GM23338 (cell line): ENCODE measurements at regions not wholly inside any gene's neighbourhood (a gene's known extent, or its start where the extent isn't known, plus 50 kb on each side); places are given as distances from the start of the nearest gene placed in this dataset.

Experiments
- ATAC-seq: fragments of 200-7000 bp; cut with Tn5 transposase; 3 replicates; pipeline ENCODE4 v1.9.1; 2020
- DNase-seq: peaks from one replicate; pipeline ENCODE4 v3.0.0-alpha.2; 2015; ENCODE audit warnings: low spot score
- H2AFZ ChIP-seq: fragments of 200-600 bp; sonication (generic); 2 replicates; pipeline ENCODE4 v1.8.0; 2016; ENCODE audit warnings: antibody characterized with exemption, mild to moderate bottlenecking, moderate library complexity
- H3F3A ChIP-seq: fragments of 200-600 bp; sonication (generic); replicated peaks from 2 replicates; pipeline ENCODE4 v1.8.0; 2017; ENCODE audit warnings: antibody characterized with exemption, mixed run types, low read depth
- H3K27ac ChIP-seq: fragments of 200-600 bp; sonication (generic); 2 replicates; pipeline ENCODE4 v1.6.1; 2016; ENCODE audit warnings: low read depth
- H3K27me3 ChIP-seq: fragments of 200-600 bp; sonication (generic); 2 replicates; pipeline ENCODE4 v1.8.0; 2016; ENCODE audit warnings: mild to moderate bottlenecking, mixed run types, moderate library complexity; ENCODE audit not compliant: insufficient read depth
- H3K36me3 ChIP-seq: fragments of 200-600 bp; sonication (generic); 2 replicates; pipeline ENCODE4 v1.8.0; 2016; ENCODE audit warnings: mild to moderate bottlenecking; ENCODE audit not compliant: insufficient read depth
- H3K4me1 ChIP-seq: fragments of 200-600 bp; sonication (generic); 2 replicates; pipeline ENCODE4 v1.8.0; 2016; ENCODE audit warnings: mild to moderate bottlenecking, moderate library complexity; ENCODE audit not compliant: insufficient read depth
- H3K4me2 ChIP-seq: fragments of 200-600 bp; sonication (generic); 2 replicates; pipeline ENCODE4 v1.7.1; 2017; ENCODE audit warnings: mixed run types
- H3K4me3 ChIP-seq: fragments of 200-600 bp; sonication (generic); 2 replicates; pipeline ENCODE4 v1.6.1; 2016; ENCODE audit warnings: mixed run types
- H3K79me2 ChIP-seq: fragments of 200-600 bp; sonication (generic); replicated peaks from 2 replicates; pipeline ENCODE4 v1.8.0; 2017; ENCODE audit warnings: mild to moderate bottlenecking; ENCODE audit not compliant: insufficient read depth
- H3K9me2 ChIP-seq: fragments of 200-600 bp; sonication (generic); 2 replicates; pipeline ENCODE4 v1.8.0; 2017; ENCODE audit not compliant: insufficient read depth
- H4K20me1 ChIP-seq: fragments of 200-600 bp; sonication (generic); replicated peaks from 2 replicates; pipeline ENCODE4 v1.8.0; 2017; ENCODE audit warnings: mild to moderate bottlenecking; ENCODE audit not compliant: insufficient read depth
- H3K27ac Mint-ChIP-seq: 2 replicates; pipeline ENCODE4 v1.8.0; 2020; ENCODE audit warnings: inconsistent platforms, mild to moderate bottlenecking, moderate library complexity, mixed read lengths
- H3K27me3 Mint-ChIP-seq: 3 replicates; pipeline ENCODE4 v1.8.0; 2022; ENCODE audit warnings: low read depth, mild to moderate bottlenecking, moderate library complexity, mixed read lengths, inconsistent platforms; ENCODE audit not compliant: insufficient read depth, poor library complexity
- H3K36me3 Mint-ChIP-seq: 3 replicates; pipeline ENCODE4 v1.8.0; 2021; ENCODE audit warnings: low read depth, mild to moderate bottlenecking, inconsistent platforms, moderate library complexity, mixed read lengths
- H3K4me1 Mint-ChIP-seq: 3 replicates; pipeline ENCODE4 v1.8.0; 2020; ENCODE audit warnings: mild to moderate bottlenecking, inconsistent platforms, mixed read lengths
- H3K4me3 Mint-ChIP-seq: 3 replicates; pipeline ENCODE4 v1.8.0; 2021; ENCODE audit warnings: moderate library complexity, mild to moderate bottlenecking, inconsistent platforms, mixed read lengths
- H3K9me3 Mint-ChIP-seq: 3 replicates; pipeline ENCODE4 v1.8.0; 2020; ENCODE audit warnings: moderate library complexity, mild to moderate bottlenecking, inconsistent platforms, mixed read lengths
- EZH2 ChIP-seq: fragments of 200-600 bp; sonication (generic); IDR thresholded peaks from one replicate; pipeline ENCODE4 v1.8.0; 2017; ENCODE audit warnings: antibody characterized with exemption, mild to moderate bottlenecking, low read depth; ENCODE audit not compliant: unreplicated experiment
- JUNB ChIP-seq: IDR thresholded peaks from one replicate; pipeline ENCODE4 v1.6.1; 2016; ENCODE audit warnings: antibody characterized with exemption; ENCODE audit not compliant: unreplicated experiment
- TF ChIP-seq, protein P1 (sequence below), 2 experiments: fragments of 200-600 bp in 1 of 2; sonication (generic) in 1 of 2; conservative IDR thresholded peaks; 2 replicates each; pipeline versions ENCODE4 v1.5.1 to v1.6.1; 2016 to 2017; ENCODE audit warnings: antibody characterized with exemption in 2 of 2, low read depth in 2 of 2, mild to moderate bottlenecking in 2 of 2, moderate library complexity in 1 of 2
- TF ChIP-seq, protein P2 (sequence below): IDR thresholded peaks from one replicate; pipeline ENCODE4 v1.6.1; 2018; ENCODE audit warnings: antibody characterized with exemption; ENCODE audit not compliant: unreplicated experiment

- no peak overlapping the region for H3K27ac ChIP-seq
- H3F3A ChIP-seq = no peaks in the 10 kb centered on the region
- H3K36me3 ChIP-seq = no peaks in the 10 kb centered on the region
- no peaks in the 10 kb centered on the region for H3K9me2 ChIP-seq
- DNase-seq (no peak), ATAC-seq (no peak)
- H3K4me1 ChIP-seq = 0 out of 2 replicates have a peak, but pooled peaks cover 7% of the 10 kb centered on the region
- no peak overlapping the region for H3K4me3 Mint-ChIP-seq
- no peak overlapping the region for H3K27ac Mint-ChIP-seq
- H3K27me3 Mint-ChIP-seq = peaks cover 3% of the 10 kb centered on the region
- H3K9me3 Mint-ChIP-seq = no peaks in the 10 kb centered on the region; the same call in 2 of the 3 replicates
- H3K4me1 Mint-ChIP-seq = peaks cover 21% of the 10 kb centered on the region
- H3K79me2 ChIP-seq = no peaks in the 10 kb centered on the region
- H3K4me3 ChIP-seq = no peak overlapping the region
- no peaks in the 10 kb centered on the region for H4K20me1 ChIP-seq
- no peak overlapping the region for H3K4me2 ChIP-seq
- H2AFZ ChIP-seq = no peak overlapping the region
- H3K27me3 ChIP-seq = no peaks in the 10 kb centered on the region
- H3K36me3 Mint-ChIP-seq = no peaks in the 10 kb centered on the region
- no peak for TF ChIP-seq EZH2
Measured at GRCh38 chr15:69525543-69525942, 72.9 kb downstream of the RPLP1 start.

DNA sequence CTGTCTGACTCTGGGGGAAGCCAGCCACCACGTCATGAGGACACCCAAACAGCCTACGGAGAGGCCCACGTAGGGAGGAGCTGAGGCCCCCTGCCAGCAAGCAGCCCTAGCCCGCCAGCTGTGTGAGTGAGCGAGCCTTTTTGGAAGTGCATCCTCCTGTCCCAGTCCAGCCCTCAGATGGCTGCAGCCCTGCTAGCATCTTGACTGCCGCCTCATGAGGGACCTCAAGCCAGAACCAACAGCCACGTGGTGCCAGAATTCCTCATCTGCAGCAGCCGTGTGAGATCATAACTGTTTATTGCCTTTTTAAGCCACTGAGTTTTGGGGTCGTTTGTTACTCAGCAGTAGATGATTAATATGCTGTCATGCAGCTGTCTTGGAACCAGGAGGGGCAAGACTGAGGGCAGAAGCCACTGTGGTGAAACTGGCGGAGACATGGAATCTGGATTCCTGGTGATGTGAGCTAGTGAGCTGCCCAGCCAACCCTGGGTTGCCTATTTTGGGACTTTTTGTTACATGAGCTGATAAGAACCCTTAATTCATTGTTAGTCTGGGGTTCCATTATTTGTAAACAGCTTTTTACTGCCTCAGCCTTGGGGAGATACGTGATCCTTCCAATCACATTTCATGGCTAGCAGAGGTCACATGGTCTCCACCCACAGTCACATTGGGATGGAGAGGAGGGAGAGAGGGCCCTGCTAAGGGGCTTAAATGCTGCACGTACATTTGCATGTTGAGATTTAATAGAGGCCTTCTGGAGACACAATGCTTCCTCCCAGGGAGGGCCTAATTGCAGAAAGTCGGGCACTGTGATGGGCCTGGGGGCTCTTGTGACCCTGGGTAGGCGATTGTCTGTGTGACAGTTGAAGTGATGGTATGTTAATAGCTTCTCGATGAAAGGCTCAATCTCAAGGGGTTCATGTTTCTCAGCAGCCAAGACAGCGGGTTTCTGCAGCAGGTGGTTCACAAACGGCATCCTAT lies 73.8 kb downstream of the RPLP1 start:
- Histone ChIP-seq H3K79me2 (no peaks in the 10 kb centered on the region), H3K27ac (no peak overlapping the region), H3K4me1 (peaks cover 15% of the 10 kb centered on the region), H2AFZ (no peak overlapping the region), H3K4me2 (no peak overlapping the region), H3K36me3 (no peaks in the 10 kb centered on the region), H4K20me1 (no peaks in the 10 kb centered on the region), H3K9me2 (no peaks in the 10 kb centered on the region), H3F3A (no peaks in the 10 kb centered on the region), H3K27me3 (no peaks in the 10 kb centered on the region), H3K4me3 (no peak overlapping the region)
- TF ChIP-seq JUNB = no peak
- TF ChIP-seq, protein P1, sequence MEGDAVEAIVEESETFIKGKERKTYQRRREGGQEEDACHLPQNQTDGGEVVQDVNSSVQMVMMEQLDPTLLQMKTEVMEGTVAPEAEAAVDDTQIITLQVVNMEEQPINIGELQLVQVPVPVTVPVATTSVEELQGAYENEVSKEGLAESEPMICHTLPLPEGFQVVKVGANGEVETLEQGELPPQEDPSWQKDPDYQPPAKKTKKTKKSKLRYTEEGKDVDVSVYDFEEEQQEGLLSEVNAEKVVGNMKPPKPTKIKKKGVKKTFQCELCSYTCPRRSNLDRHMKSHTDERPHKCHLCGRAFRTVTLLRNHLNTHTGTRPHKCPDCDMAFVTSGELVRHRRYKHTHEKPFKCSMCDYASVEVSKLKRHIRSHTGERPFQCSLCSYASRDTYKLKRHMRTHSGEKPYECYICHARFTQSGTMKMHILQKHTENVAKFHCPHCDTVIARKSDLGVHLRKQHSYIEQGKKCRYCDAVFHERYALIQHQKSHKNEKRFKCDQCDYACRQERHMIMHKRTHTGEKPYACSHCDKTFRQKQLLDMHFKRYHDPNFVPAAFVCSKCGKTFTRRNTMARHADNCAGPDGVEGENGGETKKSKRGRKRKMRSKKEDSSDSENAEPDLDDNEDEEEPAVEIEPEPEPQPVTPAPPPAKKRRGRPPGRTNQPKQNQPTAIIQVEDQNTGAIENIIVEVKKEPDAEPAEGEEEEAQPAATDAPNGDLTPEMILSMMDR (conservative IDR thresholded peaks at IDR 0.05; ENCODE audit: low read depth in 2 of 2) = no peak
- TF ChIP-seq, protein P2, sequence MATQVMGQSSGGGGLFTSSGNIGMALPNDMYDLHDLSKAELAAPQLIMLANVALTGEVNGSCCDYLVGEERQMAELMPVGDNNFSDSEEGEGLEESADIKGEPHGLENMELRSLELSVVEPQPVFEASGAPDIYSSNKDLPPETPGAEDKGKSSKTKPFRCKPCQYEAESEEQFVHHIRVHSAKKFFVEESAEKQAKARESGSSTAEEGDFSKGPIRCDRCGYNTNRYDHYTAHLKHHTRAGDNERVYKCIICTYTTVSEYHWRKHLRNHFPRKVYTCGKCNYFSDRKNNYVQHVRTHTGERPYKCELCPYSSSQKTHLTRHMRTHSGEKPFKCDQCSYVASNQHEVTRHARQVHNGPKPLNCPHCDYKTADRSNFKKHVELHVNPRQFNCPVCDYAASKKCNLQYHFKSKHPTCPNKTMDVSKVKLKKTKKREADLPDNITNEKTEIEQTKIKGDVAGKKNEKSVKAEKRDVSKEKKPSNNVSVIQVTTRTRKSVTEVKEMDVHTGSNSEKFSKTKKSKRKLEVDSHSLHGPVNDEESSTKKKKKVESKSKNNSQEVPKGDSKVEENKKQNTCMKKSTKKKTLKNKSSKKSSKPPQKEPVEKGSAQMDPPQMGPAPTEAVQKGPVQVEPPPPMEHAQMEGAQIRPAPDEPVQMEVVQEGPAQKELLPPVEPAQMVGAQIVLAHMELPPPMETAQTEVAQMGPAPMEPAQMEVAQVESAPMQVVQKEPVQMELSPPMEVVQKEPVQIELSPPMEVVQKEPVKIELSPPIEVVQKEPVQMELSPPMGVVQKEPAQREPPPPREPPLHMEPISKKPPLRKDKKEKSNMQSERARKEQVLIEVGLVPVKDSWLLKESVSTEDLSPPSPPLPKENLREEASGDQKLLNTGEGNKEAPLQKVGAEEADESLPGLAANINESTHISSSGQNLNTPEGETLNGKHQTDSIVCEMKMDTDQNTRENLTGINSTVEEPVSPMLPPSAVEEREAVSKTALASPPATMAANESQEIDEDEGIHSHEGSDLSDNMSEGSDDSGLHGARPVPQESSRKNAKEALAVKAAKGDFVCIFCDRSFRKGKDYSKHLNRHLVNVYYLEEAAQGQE = no peak
- ATAC-seq (no peak), DNase-seq (no peak)
- peaks cover 28% of the 10 kb centered on the region for H3K4me1 Mint-ChIP-seq
- H3K36me3 Mint-ChIP-seq = no peaks in the 10 kb centered on the region
- H3K9me3 Mint-ChIP-seq = no peaks in the 10 kb centered on the region; the same call in 2 of the 3 replicates
- H3K27ac Mint-ChIP-seq = no peak overlapping the region
- H3K4me3 Mint-ChIP-seq = no peak overlapping the region
- H3K27me3 Mint-ChIP-seq = peaks cover 1% of the 10 kb centered on the region
